ENCODE measurements at regions not wholly inside any gene's neighbourhood (a gene's known extent, or its start where the extent isn't known, plus 50 kb on each side); places are given as distances from the start of the nearest gene placed in this dataset.
"Not testable (repeated sequence)": the region's sequence is repeated elsewhere in the genome, so short reads cannot be mapped to it uniquely, and the experiment has no call there.

DNA sequence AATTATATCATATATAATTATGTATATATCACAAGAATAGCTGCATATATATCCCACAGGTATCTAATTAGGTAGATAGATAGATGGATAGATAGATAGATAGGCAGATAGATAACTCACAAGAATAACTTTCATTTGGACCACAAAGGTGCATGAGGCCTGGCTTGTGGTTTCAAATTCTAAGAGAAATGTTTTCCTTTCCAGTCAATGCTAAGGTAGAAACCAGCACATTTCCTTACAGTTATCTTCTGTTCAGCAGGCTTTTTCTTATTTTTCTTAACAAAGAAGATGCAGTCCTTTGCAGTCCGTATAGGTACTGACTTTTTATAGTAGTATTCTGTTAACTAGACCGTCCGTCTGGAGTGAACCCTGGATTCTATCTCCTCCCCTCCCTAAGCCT lies 152.9 kb upstream of the ANKFN1 start:
- TF ChIP-seq, protein P1, sequence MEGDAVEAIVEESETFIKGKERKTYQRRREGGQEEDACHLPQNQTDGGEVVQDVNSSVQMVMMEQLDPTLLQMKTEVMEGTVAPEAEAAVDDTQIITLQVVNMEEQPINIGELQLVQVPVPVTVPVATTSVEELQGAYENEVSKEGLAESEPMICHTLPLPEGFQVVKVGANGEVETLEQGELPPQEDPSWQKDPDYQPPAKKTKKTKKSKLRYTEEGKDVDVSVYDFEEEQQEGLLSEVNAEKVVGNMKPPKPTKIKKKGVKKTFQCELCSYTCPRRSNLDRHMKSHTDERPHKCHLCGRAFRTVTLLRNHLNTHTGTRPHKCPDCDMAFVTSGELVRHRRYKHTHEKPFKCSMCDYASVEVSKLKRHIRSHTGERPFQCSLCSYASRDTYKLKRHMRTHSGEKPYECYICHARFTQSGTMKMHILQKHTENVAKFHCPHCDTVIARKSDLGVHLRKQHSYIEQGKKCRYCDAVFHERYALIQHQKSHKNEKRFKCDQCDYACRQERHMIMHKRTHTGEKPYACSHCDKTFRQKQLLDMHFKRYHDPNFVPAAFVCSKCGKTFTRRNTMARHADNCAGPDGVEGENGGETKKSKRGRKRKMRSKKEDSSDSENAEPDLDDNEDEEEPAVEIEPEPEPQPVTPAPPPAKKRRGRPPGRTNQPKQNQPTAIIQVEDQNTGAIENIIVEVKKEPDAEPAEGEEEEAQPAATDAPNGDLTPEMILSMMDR (IDR thresholded peaks at IDR 0.05; ENCODE audit: insufficient read depth, missing control alignments): no peak
- FAIRE-seq: no peak

DNA sequence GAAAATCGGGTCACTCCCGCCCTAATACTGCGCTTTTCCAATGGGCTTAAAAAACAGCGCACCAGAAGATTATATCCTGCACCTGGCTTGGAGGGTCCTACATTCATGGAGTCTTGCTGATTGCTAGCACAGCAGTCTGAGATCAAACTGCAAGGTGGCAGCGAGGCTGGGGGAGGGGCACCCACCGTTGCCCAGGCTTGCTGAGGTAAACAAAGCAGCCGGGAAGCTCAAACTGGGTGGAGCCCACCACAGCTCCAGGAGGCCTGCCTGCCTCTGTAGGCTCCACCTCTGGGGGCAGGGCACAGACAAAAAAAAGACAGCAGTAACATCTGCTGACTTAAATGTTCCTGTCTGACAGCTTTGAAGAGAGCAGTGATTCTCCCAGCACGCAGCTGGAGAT lies 150.6 kb upstream of the ANKFN1 start:
- FAIRE-seq; DNase-seq (ENCODE audit: insufficient read length, low spot score): not testable (repeated sequence)

More for the DNA sequence above, 152.9 kb upstream of the ANKFN1 start:
- DNase-seq (ENCODE audit: insufficient read length, low spot score): no peak

DNA sequence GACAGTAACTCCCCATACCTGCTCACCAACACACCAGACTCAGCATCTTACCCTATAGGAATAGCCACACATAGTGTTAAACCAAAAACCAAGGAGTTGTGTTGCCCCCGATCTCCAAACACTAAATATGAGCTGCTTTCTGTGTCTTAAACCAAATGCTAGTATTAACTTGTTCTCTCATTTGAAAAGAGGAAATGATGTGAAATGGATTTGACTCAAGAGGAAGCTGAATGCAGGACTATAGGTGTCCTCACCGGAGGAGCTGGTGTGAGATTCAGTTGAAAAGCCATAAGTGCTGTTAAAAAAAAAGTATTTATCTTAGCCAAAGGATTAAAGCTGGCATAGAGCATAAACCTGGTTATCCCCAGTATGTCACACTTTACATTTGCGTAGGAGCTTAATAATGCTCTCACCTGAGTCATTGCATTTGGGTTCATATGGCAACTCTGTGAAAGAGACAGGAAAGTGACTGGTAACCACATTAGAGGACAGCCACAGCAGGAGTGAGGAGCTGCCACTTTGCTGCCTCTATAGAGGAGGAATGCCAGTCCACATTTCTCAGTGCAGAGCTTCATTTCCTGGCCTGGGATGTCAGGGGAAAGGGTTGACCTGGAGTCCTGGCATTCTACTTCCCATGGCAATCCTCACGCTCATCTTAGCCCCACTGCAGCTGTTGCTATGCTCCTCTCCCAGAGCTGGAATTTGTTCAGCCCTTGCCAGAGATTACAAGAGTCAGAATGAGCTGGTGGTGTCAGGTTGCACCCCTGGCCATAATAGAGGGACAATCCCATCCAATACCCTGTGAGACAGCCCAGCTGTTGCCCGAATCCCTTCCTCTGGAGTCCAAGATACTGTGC lies 143.3 kb upstream of the ANKFN1 start:
- no peak for DNase-seq (ENCODE audit: insufficient read length, low spot score)
- TF ChIP-seq, protein P1 (IDR thresholded peaks at IDR 0.05; ENCODE audit: insufficient read depth, missing control alignments): no peak
- FAIRE-seq: no peak

DNA sequence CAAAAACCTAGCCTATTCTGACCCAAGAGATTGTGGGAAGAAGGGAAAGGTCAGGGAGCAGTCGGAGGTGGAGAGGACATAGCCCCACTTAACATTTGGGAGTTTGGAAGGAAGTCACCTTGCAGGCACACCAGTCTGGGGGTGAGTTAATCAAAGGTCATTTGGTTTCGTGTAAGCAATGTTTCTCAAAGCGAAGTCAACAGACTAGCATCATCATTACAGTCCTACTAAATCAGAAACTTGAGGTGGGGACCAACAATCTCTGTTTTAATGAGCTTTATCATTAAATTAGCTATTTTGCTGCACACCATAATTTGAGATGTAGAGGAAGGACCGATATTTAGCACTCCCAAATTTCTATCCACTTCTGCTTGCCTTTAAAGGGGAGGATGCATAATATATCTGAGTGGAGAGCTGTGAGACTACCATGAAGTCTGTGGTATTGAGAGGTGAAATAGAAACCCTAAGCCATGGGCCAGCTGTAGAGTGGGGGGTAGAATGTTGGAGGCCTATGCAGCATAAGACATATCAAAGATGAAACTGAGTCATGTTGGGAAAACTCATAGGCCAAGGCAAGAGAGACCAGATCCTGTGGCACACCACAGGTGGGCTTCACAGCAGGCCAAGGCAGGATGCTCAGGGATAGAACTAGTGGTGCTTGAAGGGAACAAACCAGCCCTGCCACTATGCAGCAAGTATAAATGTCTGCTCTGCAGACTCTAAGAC lies 141.7 kb upstream of the ANKFN1 start:
- FAIRE-seq (no peak), DNase-seq (ENCODE audit: insufficient read length, low spot score) (no peak)
- TF ChIP-seq, protein P1 (IDR thresholded peaks at IDR 0.05; ENCODE audit: insufficient read depth, missing control alignments): no peak

DNA sequence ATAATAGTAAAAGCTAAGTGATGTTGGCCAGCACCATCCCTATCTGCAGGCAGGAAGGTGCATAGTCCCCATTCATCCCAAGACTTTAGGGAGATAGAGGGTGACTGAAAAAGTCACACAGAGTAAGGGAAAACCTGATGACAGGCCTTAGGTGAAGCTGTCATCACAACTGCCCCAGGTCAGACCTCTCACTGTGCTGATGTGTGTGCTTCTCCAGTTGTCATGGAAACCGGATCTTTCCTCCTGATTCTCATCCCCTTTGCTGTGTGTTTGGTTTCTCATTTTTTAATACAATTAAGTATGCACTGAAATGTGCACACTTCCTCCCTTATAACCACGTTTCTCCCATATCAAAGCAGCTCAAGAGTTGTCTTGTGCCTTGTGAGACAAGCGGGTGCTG lies 135.1 kb upstream of the ANKFN1 start:
- no peak for DNase-seq (ENCODE audit: insufficient read length, low spot score)
- FAIRE-seq: no peak
- TF ChIP-seq, protein P1 (IDR thresholded peaks at IDR 0.05; ENCODE audit: insufficient read depth, missing control alignments): no peak

DNA sequence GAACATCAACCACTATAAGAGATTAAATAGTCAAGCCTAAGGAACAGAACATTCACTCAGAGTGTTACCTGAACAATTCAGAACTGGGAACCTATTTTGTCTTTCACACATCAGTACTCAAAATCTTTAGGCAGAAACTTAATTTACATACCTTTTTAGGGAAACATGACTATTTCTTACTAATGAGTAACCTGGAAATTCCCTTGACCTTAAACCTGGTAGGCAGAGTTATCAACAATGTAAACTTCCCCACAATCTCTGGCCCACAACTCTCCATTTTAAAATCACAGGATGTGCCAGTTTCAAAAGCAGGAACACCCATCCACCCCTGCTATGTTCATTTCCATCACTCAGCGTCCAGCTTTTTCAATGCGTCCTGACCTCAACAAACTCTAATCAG lies 132.9 kb upstream of the ANKFN1 start:
- FAIRE-seq (no peak), DNase-seq (ENCODE audit: insufficient read length, low spot score) (no peak)
- TF ChIP-seq, protein P1 (IDR thresholded peaks at IDR 0.05; ENCODE audit: insufficient read depth, missing control alignments): no peak

DNA sequence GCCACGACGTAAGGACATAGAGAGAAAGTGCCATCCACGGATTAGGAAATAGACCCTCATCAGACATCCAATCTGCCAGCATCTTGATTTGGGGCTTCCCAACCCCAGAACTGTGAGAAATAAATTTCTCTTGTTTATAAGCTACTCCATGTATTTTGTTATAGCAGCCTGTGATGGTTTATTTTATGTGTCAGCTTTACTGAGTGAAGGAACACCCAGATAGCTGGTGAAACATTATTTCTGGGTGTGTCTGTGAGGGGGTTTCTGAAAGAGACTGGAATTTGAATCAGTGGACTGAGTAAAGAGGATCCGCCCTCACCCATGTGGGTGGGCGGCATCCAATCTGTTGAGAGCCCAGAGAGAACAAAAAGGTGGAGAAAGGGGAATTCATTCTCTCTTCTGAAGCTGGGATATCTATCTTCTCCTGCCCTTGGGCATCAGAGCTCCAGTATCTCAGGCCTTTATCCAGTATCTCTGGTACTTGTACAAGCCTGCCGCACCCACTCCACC lies 131.5 kb upstream of the ANKFN1 start:
- no peak for FAIRE-seq
- TF ChIP-seq, protein P1 (IDR thresholded peaks at IDR 0.05; ENCODE audit: insufficient read depth, missing control alignments): no peak

More for the DNA sequence above, 131.5 kb upstream of the ANKFN1 start:
- DNase-seq (ENCODE audit: insufficient read length, low spot score): no peak

Data from D721Med (cell line).